ENCODE measurements at regions not wholly inside any gene's neighbourhood (a gene's known extent, or its start where the extent isn't known, plus 50 kb on each side); places are given as distances from the start of the nearest gene placed in this dataset.

- no peak for TF ChIP-seq TAF1 (IDR thresholded peaks at IDR 0.05; ENCODE audit: low read depth, low read length)
- TF ChIP-seq CREB1 (IDR thresholded peaks at IDR 0.05): no peak
- no peak for TF ChIP-seq YY1 (IDR thresholded peaks at IDR 0.05; ENCODE audit: low read depth, low read length)
- TF ChIP-seq, protein P1, sequence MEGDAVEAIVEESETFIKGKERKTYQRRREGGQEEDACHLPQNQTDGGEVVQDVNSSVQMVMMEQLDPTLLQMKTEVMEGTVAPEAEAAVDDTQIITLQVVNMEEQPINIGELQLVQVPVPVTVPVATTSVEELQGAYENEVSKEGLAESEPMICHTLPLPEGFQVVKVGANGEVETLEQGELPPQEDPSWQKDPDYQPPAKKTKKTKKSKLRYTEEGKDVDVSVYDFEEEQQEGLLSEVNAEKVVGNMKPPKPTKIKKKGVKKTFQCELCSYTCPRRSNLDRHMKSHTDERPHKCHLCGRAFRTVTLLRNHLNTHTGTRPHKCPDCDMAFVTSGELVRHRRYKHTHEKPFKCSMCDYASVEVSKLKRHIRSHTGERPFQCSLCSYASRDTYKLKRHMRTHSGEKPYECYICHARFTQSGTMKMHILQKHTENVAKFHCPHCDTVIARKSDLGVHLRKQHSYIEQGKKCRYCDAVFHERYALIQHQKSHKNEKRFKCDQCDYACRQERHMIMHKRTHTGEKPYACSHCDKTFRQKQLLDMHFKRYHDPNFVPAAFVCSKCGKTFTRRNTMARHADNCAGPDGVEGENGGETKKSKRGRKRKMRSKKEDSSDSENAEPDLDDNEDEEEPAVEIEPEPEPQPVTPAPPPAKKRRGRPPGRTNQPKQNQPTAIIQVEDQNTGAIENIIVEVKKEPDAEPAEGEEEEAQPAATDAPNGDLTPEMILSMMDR (IDR thresholded peaks at IDR 0.05; ENCODE audit: control extremely low read depth in 1 of 3, insufficient read depth in 1 of 3, low read depth in 1 of 3, low read length in 3 of 3): no peak
- TF ChIP-seq, protein P2, sequence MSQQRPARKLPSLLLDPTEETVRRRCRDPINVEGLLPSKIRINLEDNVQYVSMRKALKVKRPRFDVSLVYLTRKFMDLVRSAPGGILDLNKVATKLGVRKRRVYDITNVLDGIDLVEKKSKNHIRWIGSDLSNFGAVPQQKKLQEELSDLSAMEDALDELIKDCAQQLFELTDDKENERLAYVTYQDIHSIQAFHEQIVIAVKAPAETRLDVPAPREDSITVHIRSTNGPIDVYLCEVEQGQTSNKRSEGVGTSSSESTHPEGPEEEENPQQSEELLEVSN (IDR thresholded peaks at IDR 0.05): no peak
- TF ChIP-seq TCF12 (IDR thresholded peaks at IDR 0.05; ENCODE audit: low read depth, low read length): no peak
- no peak for TF ChIP-seq EZH2 (IDR thresholded peaks at IDR 0.05; ENCODE audit: low read depth, low read length, severe bottlenecking)
- TF ChIP-seq, protein P3, sequence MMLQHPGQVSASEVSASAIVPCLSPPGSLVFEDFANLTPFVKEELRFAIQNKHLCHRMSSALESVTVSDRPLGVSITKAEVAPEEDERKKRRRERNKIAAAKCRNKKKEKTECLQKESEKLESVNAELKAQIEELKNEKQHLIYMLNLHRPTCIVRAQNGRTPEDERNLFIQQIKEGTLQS (IDR thresholded peaks at IDR 0.05; ENCODE audit: insufficient read depth, low read depth, low read length): no peak
- TF ChIP-seq POU5F1 (IDR thresholded peaks at IDR 0.05; ENCODE audit: low read depth, low read length): no peak
- TF ChIP-seq EP300 (IDR thresholded peaks at IDR 0.05; ENCODE audit: borderline replicate concordance in 1 of 2, low read depth in 2 of 2, low read length in 2 of 2): no peak
- TF ChIP-seq RFX5 (IDR thresholded peaks at IDR 0.05; ENCODE audit: borderline replicate concordance, low read depth, low read length): no peak
- TF ChIP-seq POLR2A (IDR thresholded peaks at IDR 0.05; ENCODE audit: control extremely low read depth in 1 of 2, low read depth in 2 of 2, low read length in 2 of 2): no peak
Observed at GRCh38 chr20:19072988-19073387, 139.5 kb upstream of the SLC24A3 start.

All from H1 (cell line).